ENCODE measurements at regions not wholly inside any gene's neighbourhood (a gene's known extent, or its start where the extent isn't known, plus 50 kb on each side); places are given as distances from the start of the nearest gene placed in this dataset.

DNA sequence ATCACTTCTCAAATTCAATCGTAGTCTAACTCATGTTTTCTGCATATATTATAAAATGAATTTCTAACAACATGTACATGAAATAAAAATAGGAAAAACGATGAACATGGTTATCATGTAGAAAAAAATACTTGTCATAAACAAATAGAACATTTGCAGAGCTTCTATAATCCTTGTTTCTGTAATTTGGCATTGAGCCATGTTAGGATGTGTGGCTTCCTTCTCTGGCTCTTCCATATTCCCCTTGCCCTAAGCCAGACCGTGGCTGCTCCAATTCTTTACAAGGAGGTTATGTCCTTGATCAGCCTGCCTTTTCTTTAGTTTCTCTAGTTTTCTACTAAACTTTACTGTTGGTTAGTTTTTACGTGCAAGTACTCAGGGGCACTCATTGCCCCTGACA, 155.3 kb downstream of the COL6A3 start:
- TF ChIP-seq, protein P1, sequence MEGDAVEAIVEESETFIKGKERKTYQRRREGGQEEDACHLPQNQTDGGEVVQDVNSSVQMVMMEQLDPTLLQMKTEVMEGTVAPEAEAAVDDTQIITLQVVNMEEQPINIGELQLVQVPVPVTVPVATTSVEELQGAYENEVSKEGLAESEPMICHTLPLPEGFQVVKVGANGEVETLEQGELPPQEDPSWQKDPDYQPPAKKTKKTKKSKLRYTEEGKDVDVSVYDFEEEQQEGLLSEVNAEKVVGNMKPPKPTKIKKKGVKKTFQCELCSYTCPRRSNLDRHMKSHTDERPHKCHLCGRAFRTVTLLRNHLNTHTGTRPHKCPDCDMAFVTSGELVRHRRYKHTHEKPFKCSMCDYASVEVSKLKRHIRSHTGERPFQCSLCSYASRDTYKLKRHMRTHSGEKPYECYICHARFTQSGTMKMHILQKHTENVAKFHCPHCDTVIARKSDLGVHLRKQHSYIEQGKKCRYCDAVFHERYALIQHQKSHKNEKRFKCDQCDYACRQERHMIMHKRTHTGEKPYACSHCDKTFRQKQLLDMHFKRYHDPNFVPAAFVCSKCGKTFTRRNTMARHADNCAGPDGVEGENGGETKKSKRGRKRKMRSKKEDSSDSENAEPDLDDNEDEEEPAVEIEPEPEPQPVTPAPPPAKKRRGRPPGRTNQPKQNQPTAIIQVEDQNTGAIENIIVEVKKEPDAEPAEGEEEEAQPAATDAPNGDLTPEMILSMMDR (IDR thresholded peaks at IDR 0.05) = no peak
- Histone ChIP-seq H3K4me1 (peaks cover 0 to 66% (median 16%) of the 10 kb centered on the region in 9 donors), H3K36me3 (no peaks in the 10 kb centered on the region), H3K27ac (peak overlapping the region in 4 of 10 donors; percentile 67 to 84 (median 79)), H3K9me3 (no peaks in the 10 kb centered on the region), H3K4me3 (no peak overlapping the region), H3K27me3 (no peaks in the 10 kb centered on the region)
- intact Hi-C loops (cut with DNase I) = no loop called here
- DNase-seq (no peak), ATAC-seq (no peak)
- 76 to 82% methylated on average over 4 of the region's 4 CpGs for WGBS, 2 donors

- H3K27ac ChIP-seq = peak overlapping the region in 2 of 10 donors; percentile 78 to 84
- intact Hi-C loops (cut with DNase I) = no loop called here
- TF ChIP-seq, protein P1 (IDR thresholded peaks at IDR 0.05) = no peak
- H3K27me3 ChIP-seq = no peaks in the 10 kb centered on the region
- no peaks in the 10 kb centered on the region for H3K9me3 ChIP-seq
- ATAC-seq (no peak), DNase-seq (no peak)
- H3K4me1 ChIP-seq = peaks cover 0 to 72% (median 16%) of the 10 kb centered on the region in 9 donors
- H3K4me3 ChIP-seq = no peak overlapping the region
- 82 to 90% methylated on average over 4 of the region's 4 CpGs for WGBS, 2 donors
- no peaks in the 10 kb centered on the region for H3K36me3 ChIP-seq
These were observed 154.8 kb downstream of the COL6A3 start for GRCh38 chr2:237259201-237259600.

DNA sequence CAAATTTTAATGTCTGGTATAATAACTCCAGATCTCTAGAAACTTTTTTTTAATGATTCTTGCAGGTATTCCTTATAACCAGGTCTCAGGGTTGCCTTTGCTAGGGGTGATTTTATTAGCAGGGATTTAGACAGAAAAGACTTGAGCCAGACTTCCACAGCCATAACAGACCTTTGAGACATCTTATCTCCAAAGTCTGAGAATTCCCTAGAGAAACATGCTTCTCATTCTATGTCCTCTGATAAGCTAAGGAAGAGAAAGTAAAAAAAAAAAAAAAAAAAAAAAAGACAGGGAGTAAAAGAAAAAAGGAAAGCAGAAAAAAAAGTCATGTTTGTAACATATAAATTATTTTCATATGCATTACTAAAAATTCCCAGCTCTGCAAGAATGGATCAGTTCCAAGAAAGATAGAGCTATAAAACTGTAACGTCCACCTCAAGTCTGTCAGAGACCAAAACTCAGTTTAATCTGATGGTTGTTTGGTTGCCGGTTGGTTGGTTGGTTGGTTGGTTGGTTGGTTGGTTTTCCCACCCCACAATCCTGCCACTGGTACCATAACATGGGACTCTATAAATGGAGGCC, 153.8 kb downstream of the COL6A3 start:
- TF ChIP-seq, protein P1 (IDR thresholded peaks at IDR 0.05) = no peak
- WGBS, 2 donors = 50 to 63% methylated on average over 2 of the region's 2 CpGs
- ATAC-seq = no peak
- Histone ChIP-seq H3K27me3 (no peaks in the 10 kb centered on the region), H3K4me1 (peaks cover 0 to 71% (median 16%) of the 10 kb centered on the region in 9 donors), H3K4me3 (no peak overlapping the region), H3K36me3 (no peaks in the 10 kb centered on the region), H3K9me3 (no peaks in the 10 kb centered on the region), H3K27ac (no peak overlapping the region)
- intact Hi-C loops (cut with DNase I) = no loop called here
- DNase-seq = no peak

DNA sequence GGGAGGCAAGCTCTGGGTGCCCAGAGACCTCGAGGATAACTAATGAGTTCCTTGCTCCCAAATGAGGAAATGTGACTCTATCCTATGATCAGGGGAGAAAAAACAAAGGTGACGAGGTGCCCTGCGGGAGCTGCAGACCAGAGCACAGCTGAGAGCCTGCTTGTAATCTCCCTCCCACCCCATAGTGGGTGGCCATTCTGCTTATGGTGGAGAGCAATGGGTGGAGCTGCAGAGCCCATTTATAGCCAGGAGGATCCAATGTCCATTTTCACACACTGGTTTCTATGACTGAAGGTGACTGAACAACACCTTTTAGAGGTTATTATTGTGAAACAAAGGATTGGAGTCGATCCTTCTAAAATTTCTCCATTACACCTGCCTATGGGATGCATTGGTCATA, 153.3 kb downstream of the COL6A3 start:
- DNase-seq (no peak), ATAC-seq (no peak)
- H3K9me3 ChIP-seq = no peaks in the 10 kb centered on the region
- H3K27me3 ChIP-seq = no peaks in the 10 kb centered on the region
- H3K27ac ChIP-seq = no peak overlapping the region
- no peak overlapping the region for H3K4me3 ChIP-seq
- intact Hi-C loops (cut with DNase I) = no loop called here
- TF ChIP-seq, protein P1 (IDR thresholded peaks at IDR 0.05) = no peak
- WGBS, 2 donors = 90 to 93% methylated on average over 4 of the region's 4 CpGs
- no peaks in the 10 kb centered on the region for H3K36me3 ChIP-seq
- peaks cover 0 to 66% (median 16%) of the 10 kb centered on the region in 9 donors for H3K4me1 ChIP-seq

All from heart right ventricle (tissue), 16 donors.